GM21528 (cell line): ENCODE measurements at regions not wholly inside any gene's neighbourhood (a gene's known extent, or its start where the extent isn't known, plus 50 kb on each side); places are given as distances from the start of the nearest gene placed in this dataset.

Experiments used
- ATAC-seq: cut with Tn5 transposase; IDR thresholded peaks from one replicate; pipeline ENCODE4 v1.9.1; 2021; ENCODE audit warnings: mild to moderate bottlenecking, moderate library complexity; ENCODE audit not compliant: unreplicated experiment, low FRiP score

DNA sequence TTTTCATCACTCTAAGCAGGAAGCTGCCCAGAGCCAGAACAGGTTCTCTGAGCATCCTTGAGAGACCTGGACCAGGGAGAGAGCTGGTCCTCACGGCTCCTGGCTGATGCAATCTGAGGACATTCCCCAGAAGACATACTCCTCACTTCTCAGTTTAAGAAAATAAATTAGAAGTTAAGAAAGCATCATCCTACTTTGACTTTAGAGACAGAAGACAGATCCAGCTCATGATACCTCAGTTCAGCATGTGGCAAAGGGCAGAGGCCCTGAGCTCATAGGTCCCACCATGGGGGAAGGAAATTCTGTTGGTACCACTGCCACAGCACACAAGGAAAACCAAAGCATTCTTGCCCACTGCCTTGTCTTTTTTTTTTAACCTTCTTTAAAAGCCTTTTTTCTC lies 378.1 kb upstream of the JARID2 start:
- ATAC-seq = no peak

DNA sequence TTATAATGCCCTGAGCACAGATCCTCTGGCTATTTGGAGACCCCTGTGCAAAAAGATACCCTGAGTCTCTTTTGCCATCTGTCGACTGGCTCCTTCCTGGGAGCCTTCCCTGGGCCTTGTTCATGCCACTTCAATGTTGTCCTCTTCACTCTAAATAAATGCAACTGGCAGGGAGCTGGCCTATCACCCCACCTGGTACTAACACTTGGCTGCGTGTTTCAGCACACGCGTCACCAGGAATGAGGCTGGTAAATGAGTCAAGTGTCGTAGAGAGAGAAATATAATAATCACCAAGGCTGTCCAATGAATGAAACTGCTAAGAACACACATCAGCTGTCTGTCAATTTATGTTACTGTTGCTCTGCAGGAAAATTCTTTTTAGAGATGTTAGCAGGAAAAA lies 374.6 kb upstream of the JARID2 start:
- ATAC-seq = no peak

DNA sequence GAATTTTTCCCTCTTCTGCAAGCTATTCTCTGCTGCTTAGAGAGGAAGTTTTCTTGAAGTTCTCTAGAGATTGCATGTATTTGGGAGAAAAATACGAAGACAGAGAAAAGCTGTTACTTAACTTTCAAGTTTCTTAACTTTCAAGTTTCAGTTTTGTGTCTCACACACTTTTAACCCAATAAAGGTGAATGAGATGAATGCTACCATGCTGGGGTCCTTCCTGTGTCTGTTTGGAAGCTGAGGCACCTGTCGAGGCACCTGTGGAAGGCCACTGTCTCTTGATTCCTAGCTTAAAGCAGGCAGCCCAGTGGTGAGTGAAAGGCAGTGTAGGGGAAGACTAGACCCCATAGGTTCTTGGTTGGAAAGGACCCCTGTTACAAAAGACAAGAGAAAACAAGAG lies 372.8 kb upstream of the JARID2 start:
- no peak for ATAC-seq

DNA sequence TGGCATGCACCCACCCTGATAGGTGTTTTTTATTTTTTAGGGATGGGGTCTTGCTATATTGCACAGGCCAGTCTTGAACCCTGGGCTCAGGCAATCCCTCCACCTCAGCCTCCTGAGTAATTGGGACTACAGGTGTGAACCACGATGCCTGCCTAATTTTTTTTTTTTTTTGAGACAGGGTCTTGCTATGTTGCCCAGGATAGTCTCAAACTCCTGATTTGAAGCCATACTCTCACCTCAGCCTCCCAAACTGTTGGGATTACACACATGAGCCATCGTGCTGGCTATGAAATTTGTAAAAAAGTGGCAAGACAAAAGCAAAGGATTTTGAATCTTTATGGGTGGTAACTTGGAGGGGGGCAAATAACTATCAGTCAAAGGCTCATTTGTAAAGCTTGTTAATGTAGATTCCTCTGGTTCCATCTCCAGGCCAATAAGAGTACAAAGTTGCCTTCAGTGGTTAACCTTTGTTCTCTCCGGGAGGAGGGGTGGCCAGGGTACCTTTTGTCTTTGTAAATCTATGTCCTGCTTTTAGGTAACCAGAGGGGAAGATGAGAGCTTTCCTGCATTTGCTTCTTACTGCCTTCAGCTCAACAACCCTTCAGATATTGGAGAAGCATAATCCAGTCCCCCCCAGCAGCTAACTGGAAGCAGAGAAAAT lies 372.0 kb upstream of the JARID2 start:
- ATAC-seq = no peak

DNA sequence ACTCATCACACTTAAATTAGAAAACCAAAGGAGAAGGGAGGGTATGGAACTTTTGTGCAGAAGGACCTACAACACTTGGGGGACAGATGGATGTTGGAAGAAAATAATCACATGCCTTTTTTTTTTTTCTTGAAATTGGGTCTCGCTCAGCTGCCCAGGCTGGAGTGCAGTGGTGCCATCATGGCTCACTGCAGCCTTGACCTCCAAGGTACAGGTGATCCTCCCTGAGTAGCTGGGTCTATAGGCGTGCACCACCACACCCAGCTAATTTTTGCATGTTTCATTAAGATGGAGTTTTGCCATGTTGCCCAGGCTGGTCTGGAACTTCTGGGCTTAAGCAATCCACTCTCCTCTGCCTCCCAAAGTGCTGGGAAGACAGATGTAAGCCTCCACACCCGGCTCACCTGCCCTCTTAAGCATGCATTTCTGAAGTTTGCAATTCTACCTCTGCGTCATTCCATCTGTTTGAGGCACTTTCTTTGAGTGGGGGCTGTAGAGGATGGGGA lies 370.8 kb upstream of the JARID2 start:
- ATAC-seq = no peak

DNA sequence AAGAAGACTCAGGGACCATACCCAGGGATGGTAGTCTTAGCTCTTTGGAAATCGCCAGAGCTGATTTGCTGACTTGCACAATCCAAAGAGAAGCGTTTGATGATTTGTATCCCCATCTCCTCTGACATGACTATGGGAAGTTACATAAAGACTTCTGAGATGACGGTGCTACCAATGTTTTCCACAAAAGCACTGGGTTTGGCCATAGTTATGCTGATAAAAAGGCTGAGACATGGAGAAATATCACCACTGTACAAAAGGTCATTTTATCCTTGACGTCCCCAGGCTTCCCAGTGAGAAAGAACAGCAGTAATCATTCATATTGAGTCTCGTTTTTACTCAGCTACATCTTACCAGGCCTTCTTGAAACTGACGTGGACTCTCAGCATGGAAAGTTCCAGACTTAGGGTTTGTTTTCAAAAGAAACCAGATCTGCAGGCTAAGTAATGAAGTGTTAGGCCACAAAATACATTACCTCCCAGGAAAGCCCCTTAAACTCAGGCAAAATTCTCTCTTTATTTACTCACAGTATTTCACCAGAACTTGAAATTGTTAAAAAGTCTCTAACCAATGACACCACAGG lies 370.3 kb upstream of the JARID2 start:
- peak; percentile 55 for ATAC-seq

DNA sequence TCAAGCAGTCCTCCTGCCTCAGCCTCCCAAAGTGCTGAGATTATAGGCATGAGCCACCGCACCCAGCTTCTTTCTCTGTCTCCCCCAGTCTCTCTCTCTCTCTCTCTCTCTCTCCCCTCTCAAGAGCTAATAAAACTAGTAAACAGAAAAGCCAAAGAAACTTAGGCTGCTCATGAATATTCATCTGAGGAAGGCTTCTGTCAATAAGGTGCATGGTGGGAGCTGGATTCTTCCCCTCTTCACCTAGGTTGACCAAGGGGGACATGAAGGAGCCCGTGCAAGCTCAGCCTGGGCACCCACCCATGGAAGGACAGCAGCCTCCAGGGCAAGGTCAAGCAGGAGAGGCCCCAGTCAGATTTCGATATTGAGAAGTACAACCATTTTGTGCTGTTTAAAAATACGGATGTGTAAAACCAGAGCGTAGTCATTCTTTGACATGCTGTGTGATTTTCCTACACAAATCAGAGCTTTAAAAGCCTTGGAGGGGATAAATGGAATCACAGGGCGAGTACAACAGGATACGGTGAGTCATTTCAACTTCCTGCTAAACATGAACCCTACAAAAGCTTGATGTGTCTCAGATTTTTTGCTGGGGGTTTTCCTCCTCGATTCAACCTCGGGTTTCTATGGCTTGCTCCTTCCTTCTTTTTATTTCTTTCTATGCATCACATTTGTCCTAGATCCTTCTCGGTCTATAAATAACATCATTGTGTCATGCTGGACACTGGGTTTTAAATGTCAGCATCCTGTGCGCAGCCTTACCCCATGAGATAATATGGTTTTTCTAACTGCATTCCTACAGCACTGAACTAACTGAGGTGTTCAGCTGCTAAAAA lies 368.9 kb upstream of the JARID2 start:
- peak; percentile 54 for ATAC-seq

DNA sequence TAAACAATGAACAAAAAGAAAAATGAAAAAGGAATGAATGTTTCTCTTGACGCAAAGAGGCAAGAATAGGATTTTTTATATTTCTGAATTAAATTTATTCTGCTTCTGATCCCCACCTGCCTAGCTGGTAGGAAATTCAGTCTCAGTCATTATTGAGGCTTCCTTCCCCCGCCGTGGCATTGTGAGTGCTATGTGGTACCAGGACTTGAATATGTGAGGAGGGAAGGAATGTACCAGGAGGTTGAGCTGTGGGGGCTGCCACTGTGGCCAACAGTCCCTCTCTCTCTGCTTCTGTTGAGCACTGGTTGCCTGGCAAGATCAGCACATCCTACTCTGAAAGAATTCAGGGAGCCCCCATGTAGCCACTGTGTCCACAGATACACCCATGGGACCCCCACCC lies 368.1 kb upstream of the JARID2 start:
- ATAC-seq = no peak

DNA sequence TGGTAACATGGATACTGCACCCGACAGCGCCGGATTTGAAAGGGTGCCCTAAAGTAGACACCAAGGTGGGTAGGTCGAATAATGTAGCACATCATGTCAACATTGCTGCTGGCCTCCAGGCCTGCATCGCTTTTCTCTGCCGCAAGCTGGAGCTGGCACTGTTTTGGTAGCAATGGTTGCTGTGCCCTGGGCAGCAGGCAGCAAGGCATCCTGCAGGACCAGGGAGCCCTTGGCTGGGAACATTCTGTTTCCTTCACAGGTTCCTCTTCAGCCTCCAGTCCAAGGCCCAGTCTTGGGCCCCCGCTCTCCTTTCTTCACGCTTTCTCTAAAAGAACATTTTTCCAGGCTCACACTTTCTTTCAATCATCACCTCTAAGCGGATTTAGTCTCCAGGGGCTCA lies 365.8 kb upstream of the JARID2 start:
- ATAC-seq = no peak

DNA sequence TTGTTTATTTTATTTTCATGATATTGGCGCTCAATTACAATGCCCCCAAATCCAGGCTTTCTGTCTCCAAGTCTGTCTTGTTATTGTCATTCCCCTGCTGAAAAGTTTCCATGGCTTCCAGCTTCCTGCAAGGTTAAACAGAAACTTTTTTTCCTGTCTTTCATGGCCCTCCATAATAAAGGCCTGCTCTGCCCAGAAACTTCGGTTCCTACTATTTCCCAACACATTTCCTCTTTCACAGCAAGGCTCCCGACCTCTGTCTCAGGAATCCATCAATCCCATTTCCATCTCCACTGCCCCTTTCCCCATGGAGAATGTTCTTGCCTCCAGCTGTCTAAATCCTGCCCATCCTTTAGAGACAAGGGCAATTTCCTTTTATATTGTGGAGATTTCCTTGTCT lies 365.2 kb upstream of the JARID2 start:
- ATAC-seq = no peak

DNA sequence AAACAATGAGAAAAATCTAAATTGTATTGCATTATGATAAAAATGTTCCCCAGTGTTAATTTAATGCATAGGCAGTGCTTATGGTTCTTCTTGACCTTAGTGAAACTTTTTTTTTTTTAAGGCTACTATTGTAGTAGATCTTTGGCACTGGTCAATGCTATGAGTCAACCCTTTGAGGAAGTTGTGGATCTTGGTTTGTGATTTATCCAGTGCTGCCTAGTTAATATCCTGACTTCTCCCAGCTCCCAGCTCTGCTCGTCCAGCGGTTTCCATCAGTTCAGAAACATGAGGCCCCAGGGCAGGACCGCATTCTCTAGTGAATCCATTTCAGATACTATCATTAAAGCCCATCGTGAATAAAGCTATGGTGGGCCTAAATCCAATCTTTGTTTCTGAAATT lies 364.5 kb upstream of the JARID2 start:
- ATAC-seq = no peak

DNA sequence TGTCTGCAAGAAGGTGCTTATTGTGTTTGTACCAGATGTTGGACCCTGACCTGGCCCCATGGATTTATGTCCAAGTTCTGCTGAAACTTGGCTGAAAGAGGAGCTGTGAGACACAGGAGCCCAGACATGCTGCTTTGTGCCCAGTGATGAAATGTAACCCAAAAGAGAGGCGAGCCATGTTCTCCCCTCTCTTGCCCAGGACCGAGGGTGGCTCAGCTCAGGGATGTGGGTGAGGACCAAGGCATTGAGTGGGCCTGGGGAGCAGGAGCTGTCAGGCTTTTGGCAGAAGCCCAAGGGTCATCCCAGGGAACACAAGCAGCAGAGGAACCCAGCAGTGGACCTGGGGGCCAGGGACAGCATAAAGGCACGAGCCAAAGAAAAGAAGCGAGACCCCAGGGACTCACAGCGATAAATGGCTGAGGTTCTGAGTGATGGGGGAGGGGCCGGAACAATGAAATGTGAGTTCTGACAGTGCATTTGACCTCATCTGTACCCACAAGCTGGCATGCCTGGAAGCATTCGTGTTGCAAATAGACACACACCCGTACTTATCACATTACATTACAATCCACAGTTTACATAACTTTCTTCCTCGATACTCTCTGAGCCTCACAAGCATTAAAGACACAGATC lies 363.4 kb upstream of the JARID2 start:
- no peak for ATAC-seq

DNA sequence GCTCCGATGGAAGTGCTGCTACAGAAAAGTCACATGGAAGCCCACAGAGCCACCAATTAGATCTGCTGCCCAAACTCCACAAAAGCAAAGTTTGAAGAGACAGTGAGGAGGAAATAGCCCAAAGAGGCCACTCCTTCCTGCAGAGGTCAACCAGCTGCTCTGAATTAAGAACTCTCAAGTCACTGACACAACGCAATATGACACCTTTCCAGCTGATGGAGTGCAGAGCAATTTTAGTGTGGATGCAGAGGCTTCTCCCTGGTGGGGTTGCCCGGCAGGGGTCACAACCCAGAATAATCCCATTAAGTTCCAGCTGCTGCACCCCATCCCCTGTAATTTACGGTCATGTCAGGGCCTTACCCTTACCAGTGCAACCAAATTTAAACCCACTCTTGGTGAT lies 361.9 kb upstream of the JARID2 start:
- ATAC-seq = no peak

DNA sequence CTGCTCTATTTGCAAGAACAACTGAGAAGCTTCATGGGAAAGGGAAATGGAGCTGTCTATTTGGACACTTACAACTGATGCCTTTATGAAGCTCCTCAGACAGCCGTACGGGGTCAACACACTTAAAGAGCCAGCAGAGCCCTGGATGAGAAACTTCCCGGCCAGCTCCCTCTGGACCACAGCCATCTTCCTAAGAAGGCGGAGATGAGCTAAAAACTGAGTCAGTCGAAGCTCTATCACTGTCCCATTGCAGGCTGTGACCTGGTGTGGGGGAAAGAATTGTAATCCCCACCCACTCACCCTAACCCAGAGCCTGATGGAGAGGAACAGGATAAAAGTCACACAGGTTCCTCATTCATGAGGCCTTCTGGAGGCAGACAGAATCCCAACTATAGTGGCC lies 360.4 kb upstream of the JARID2 start:
- ATAC-seq = no peak

DNA sequence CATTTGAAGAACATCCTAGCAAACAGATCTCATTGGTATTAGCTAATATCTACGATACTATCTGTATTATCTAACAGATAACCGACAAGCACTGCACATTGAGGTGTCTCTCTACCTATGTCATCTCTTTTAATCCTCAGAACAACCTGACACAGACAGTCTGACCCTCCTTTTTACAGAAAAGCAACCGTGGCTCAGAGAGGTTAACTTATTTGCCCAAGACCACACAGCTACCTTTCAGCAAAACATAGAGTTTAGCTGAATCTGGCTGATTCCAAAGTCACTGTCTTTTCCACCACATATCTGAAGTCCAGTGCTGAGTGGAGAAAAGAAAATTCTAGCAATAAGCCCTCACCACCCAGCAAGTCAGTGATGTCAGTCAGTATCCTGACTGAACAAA lies 358.7 kb upstream of the JARID2 start:
- ATAC-seq = no peak

DNA sequence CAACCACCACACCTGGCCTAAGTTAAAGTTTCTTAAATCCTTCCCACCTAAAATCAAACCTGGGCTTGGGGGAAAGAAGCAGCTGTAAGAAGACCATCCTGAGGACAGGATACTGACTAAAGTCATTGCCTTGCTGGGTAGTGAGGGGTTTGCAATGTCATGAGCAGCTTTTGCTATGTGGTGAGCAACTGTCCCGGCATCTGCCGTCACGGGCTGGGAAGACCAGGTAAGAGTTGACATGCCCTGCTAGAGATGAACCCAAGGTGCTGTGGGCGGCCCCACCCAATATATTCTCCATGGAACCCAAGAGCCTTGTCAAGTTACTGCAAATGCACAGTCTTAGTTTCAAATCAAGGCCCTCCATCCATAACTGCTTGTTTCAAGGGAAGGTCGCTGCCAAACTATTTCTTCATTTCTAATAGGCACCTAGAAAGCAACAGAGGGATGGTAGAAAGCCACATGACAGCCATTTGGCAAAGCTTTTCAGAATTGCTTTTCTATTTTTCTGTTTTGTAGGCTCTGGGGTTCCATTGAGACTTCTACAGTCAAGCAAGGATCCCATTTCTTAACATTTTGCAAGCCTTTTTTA lies 357.8 kb upstream of the JARID2 start:
- no peak for ATAC-seq

DNA sequence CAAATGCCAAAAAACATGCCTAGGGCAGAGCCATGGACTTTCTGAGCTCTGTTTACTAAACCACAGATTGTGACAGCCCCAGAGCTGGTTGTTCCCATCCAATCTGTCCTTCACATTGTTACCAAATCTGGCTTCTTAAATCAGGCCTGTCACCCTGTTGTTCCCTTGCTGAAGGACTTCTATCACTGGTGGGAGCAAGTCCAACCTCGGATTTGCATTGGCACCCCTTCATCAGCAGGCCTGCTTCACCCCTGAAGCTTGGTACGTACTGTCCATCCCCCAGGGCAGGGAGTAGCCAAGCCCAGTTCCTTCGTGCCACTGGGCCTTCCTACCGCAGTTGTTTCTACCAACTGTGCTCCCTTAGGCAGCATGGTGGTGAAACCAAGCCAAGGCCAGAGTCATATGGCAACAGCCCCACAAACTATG lies 357.3 kb upstream of the JARID2 start:
- no peak for ATAC-seq

DNA sequence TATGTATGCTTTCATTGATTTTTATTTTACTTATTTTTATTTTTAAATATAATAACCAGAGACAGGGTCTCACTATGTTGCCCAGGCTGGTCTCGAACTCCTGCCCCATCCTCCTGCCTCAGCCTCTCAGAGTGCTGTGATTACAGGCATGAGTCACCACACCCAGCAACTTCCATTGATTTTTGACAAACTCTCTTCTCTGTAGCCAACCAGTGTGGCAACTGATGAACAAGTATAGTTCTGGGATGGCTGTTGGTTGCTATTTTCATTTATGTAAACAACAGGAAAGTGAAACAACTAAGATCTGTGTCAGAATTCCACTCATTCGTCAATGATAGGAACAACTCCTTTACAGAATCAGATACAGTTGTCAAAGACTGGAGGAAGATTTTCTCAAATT lies 356.7 kb upstream of the JARID2 start:
- ATAC-seq = no peak

DNA sequence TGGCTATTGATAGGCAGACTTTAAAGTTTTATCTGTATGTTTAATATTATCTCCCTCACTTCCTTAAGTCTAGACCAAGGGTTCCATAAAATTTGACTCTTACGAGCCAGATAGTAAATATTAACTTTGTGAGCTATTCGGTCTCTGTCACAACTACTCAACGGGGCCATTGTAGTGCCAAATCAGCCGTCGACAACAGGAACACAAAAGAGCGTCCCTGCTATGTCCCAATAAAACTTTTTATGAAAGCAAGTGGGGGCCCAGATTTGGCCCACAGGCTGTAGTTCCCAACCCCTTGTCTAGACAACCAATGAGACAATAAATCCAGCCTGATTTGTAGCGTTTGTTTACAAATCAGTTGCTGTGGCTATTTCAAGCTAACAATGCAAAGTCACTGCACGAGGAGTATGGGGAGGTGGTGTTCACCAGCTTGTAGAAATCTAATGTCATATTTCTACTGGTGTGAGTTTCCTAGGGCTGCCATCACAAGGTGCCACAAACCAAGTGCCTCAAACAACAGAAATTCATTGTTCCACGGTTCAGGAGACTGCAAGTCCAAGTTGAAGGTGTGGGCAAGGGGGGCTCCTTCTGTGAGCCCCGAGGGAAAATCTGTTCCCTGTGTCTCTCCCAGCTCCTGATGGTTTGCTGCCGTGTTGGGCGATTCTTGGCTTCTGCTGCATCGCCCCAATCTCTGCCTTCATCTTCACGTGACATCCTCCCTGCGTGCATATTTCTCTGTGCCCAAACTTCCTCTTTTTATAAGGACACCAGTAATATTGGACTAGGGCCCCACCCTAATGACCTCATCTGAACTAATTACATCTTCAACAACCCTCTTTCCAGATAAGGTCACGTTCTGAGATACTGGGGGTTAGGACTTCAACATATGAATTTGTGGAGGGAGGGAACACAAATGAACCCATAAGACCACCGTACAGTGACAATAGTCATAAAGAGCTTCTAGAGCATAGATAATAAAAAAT lies 356.0 kb upstream of the JARID2 start:
- no peak for ATAC-seq
